ENCODE measurements at regions not wholly inside any gene's neighbourhood (a gene's known extent, or its start where the extent isn't known, plus 50 kb on each side); places are given as distances from the start of the nearest gene placed in this dataset.

DNA sequence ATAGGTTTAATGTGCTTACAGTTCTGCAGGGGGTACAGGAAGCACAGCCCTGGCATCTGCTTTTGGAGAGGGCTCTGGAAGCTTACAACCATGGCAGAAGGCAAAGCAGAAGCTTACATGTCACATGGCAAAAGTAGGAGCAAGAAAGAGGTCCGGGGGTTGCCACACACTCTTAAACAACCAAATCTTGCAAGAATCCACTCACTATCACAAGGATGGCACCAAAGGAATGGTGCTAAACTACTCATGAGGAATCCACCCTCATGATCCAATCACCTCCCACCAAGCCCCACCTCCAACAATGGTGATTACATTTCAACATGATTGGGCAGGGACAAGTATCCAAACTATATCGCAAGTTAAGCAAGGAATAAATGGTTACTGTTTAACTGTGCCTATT is 255.8 kb upstream of the AVPR1A start:
- Mint-ChIP-seq H3K27me3 (ENCODE audit: low read depth, poor library complexity) (peaks cover 10% of the 10 kb centered on the region), H3K9me3 (peaks cover 4% of the 10 kb centered on the region), H3K27ac (no peak overlapping the region), H3K36me3 (ENCODE audit: low read depth) (no peaks in the 10 kb centered on the region), H3K4me3 (no peak overlapping the region), H3K4me1 (peaks cover 10% of the 10 kb centered on the region)
- no peak for TF ChIP-seq CTCF (IDR thresholded peaks at IDR 0.05)
- no peak for DNase-seq

- Mint-ChIP-seq H3K4me3 (no peak overlapping the region), H3K4me1 (peaks cover 10% of the 10 kb centered on the region), H3K27me3 (ENCODE audit: low read depth, poor library complexity) (peaks cover 6% of the 10 kb centered on the region), H3K9me3 (peaks cover 4% of the 10 kb centered on the region), H3K27ac (no peak overlapping the region), H3K36me3 (ENCODE audit: low read depth) (no peaks in the 10 kb centered on the region)
- TF ChIP-seq CTCF (IDR thresholded peaks at IDR 0.05) = no peak
- DNase-seq = no peak
These were observed 253.6 kb upstream of the AVPR1A start for GRCh38 chr12:63404611-63405010.

GRCh38 chr12:63403256-63403655 is 252.3 kb upstream of the AVPR1A start:
- Mint-ChIP-seq H3K36me3 (ENCODE audit: low read depth) (no peaks in the 10 kb centered on the region), H3K4me3 (no peak overlapping the region), H3K27me3 (ENCODE audit: low read depth, poor library complexity) (peaks cover 6% of the 10 kb centered on the region), H3K9me3 (peaks cover 12% of the 10 kb centered on the region), H3K27ac (no peak overlapping the region), H3K4me1 (peaks cover 10% of the 10 kb centered on the region)
- TF ChIP-seq CTCF (IDR thresholded peaks at IDR 0.05) = no peak
- DNase-seq = no peak

DNA sequence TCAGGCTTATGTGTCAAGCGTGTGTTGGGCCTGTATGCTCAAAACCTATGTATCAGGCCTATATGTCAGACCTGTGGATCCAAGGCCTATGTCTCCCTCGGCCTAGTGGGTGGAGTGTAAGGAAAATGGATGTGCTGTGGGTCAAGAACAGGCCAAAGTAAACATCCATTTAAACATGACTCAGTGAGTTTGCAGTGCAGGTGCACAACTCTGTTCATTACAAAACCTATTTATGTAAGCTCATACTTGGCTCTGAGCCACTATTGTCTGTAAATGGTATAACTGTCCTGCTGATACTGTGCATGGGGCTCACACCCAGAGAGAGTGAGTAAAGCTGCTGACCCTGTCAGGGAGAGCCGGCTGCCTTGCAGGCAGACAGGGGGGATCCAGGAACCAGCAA is 249.7 kb upstream of the AVPR1A start:
- peaks cover 3% of the 10 kb centered on the region for H3K27me3 Mint-ChIP-seq (ENCODE audit: low read depth, poor library complexity)

DNA sequence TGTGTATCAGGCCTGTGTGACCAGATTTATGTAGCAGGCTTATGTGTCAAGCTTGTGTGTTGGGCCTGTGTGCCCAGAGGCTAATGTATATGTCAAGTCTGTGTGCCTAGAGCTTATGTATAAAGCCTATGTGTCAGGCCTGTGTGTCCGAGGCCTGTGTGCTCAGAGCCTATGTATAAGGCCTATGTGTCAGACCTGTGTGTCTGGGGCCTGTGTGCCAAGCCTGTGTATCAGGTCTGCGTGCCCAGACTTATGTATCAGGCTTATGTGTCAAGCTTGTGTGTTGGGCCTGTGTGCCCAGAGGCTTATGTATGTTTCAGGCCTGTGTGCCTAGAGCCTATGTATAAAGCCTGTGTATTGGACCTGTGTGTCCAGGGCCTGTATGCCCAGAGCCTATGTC is 249.3 kb upstream of the AVPR1A start:
- DNase-seq = no peak
- Mint-ChIP-seq H3K36me3 (ENCODE audit: low read depth) (no peaks in the 10 kb centered on the region), H3K27me3 (ENCODE audit: low read depth, poor library complexity) (peaks cover under 1% of the 10 kb centered on the region), H3K4me3 (no peak overlapping the region), H3K27ac (no peak overlapping the region), H3K4me1 (peaks cover 18% of the 10 kb centered on the region), H3K9me3 (peaks cover 11% of the 10 kb centered on the region)
- no peak for TF ChIP-seq CTCF (IDR thresholded peaks at IDR 0.05)

More for the DNA sequence above, 249.7 kb upstream of the AVPR1A start:
- DNase-seq = no peak
- Mint-ChIP-seq H3K9me3 (peaks cover 11% of the 10 kb centered on the region), H3K27ac (no peak overlapping the region), H3K4me1 (peaks cover 18% of the 10 kb centered on the region), H3K36me3 (ENCODE audit: low read depth) (no peaks in the 10 kb centered on the region), H3K4me3 (no peak overlapping the region)
- no peak for TF ChIP-seq CTCF (IDR thresholded peaks at IDR 0.05)

GRCh38 chr12:63397807-63398206 is 246.8 kb upstream of the AVPR1A start:
- Mint-ChIP-seq H3K27ac (no peak overlapping the region), H3K4me3 (no peak overlapping the region), H3K27me3 (ENCODE audit: low read depth, poor library complexity) (no peaks in the 10 kb centered on the region), H3K9me3 (peaks cover 11% of the 10 kb centered on the region), H3K4me1 (peaks cover 13% of the 10 kb centered on the region), H3K36me3 (ENCODE audit: low read depth) (no peaks in the 10 kb centered on the region)
- no peak for TF ChIP-seq CTCF (IDR thresholded peaks at IDR 0.05)
- no peak for DNase-seq

Measured in nephron progenitor cell (in vitro differentiated cells).